GM21526 (cell line): ENCODE measurements at regions not wholly inside any gene's neighbourhood (a gene's known extent, or its start where the extent isn't known, plus 50 kb on each side); places are given as distances from the start of the nearest gene placed in this dataset.

Experiments used
- ATAC-seq: cut with Tn5 transposase; IDR thresholded peaks from one replicate; pipeline ENCODE4 v1.9.1; 2021; ENCODE audit warnings: moderate library complexity; ENCODE audit not compliant: unreplicated experiment, low FRiP score

DNA sequence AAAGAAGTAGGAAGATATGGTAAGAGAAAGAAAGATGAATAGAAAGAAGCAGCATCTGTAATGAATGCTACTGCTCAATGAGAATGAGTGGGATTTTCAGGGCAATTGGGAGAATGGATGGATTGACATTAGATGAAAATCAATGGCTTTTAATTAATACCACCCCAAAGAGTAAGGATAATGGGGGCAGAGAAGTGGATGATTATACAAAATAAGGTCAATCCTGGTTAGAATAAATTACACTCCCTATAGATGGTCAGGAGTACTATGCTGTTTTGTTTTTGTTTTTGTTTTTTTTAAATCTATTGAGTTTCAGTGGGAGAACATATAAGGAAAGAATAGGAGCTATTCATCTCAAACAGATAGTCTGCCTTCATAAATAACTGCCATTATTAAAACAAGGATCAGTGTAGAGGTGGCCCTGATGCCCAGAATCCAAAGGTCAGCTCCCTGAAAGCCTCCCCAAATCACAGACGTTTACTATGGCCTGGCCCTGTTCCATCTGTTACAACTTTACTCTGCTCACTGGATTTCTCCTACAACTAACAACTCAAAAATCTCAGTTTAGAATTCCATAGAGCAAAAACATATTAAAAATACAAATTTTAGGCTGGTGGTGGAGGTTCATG, 535.4 kb upstream of the NRSN1 start:
- no peak for ATAC-seq

DNA sequence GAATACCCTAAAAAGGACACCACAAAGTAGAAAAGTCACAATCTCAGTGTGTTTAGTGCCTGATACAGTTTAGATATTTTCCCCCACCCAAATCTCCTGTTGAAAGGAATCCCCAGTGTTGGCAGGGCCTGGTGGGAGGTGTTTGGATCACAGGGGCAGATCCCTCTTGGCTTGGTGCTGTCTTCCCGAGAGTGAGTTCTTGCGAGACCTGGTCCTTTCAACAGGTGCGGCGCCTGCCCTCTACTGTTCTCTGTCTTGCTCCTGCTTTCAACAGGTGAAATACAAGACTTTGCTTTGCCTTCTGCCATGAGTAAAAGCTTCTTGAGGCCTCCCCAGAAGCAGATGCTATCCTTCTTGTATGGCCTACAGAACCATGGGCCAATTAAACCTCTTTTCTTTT, 534.3 kb upstream of the NRSN1 start:
- no peak for ATAC-seq

DNA sequence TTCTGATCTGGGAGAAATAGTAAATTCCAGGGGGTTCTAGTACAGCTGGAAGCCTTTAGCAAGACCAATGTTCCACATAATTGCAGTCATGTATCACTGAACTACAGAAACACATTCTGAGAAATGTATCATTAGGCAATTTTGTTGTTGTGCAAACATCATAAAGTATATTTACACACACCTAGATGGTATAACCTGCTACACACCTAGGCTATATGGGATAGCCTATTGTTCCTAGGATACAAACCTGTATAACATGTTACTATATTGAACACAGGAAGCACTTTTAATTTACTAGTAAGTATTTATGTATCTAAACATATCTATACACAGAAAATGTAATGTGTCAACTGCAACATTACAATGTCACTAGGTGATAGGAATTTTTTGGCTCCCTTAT, 525.9 kb upstream of the NRSN1 start:
- ATAC-seq: no peak

DNA sequence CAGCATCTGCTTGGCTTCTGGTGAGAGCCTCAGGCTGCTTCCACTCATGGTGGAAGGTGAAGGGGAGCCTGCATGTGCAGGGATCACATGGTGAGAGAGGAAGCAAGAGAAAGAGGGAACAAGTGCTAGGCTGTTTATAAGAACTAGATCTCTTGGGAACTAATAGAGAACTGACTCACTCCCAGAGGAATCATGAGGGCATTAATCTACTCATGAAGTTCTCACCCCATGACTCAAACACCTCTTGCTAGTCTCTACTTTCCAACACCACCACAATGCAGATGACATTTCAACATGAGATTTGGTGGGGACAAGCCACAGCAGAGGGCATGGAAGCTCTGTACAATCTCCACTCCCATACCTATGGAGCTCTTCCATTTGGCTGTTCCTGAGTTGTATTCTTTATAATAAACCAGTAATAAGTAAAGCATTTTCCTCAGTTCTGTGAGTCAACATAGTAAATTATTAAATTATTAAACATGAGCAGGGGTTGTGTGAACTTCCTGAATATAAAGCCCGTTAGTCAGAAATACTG, 524.1 kb upstream of the NRSN1 start:
- no peak for ATAC-seq

DNA sequence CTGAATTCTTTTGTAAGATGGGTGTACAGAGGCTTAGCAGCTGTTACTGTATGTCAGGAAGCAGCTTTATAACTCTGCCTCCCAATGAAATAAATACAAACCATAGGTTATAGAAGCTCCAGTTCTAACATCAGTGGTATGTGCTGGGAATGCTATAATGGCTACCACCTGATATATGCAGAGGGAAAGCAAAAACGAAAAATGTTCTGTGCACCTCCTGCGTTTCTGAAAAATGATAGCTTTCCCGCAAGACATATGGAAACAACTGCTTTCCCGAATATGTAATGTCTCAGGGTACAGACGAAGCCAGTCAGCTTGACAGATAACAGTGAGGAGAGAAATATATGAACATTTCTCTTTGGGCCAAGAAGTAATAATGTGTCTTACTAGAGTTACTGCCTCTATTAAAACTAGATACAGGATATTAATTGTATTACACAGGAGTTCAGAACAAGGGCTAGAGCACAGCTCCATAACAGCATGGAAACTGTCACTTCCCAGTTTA, 517.0 kb upstream of the NRSN1 start:
- ATAC-seq: no peak

DNA sequence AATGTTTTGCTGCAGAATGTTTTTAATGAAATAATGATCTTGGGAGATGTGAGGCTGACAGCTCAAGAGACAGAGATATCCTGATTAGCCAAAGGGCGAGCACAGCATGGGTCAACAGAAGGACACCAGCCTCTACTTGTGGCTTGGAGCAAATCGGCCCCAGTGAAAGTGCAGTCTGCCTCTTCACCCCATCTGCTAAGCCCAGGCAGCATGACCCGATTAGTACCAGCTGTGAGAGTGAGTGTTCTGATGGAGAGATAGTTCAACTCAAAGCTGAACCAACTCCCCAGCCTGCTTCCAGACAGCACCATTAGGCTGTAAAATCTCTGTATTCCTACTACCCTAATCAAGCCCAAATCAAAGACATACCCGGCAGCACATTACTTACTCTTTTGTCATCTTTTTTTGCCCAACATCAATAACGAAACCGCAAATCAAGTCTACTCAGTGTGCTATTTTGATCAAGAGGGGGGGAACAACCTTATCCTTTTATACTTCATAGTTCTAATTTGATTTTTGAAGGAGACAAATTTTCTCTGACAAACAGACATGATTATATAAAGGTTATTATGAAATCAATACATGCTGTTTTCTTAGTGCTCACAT, 514.1 kb upstream of the NRSN1 start:
- no peak for ATAC-seq

DNA sequence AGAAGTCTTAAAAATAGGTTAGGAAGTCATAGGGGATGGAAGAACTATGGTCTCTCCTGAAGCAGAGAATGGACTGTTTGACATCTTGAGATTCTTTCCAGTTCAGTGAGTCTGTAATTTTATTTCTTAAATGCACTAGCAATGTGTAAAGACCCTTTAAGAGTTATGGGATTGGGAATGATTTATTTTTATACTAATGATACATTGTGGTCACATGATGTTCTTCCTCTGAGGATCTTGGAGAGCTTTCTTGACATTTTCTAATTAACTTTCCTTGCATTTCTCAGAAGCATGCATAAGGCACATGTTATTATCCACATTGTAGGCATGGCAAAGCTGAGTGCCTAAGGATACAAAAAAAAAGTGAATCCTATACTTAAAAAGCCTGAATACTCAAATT, 507.6 kb upstream of the NRSN1 start:
- no peak for ATAC-seq

DNA sequence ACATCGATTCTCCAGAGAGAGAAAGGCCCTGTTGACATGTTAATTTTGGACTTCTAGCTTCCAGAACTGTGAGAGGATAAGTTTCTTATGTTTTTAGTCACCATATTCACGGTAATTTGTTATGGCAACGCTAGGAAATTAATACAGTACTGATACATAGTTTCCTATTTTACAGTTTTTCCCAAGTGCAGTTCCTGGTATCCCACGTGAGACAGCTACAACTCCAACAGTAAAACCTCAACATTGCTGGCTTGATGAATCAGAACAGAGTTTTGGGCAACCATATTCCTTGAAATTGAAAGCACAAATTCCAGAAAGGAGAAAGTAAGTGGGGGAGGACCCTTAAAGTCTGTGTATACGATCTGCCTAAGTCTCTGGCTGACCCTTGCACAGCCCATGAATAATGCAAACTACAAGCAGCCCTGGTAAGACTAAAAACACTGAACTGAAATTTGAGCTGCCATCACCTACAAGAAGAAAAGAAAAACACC, 505.1 kb upstream of the NRSN1 start:
- no peak for ATAC-seq

DNA sequence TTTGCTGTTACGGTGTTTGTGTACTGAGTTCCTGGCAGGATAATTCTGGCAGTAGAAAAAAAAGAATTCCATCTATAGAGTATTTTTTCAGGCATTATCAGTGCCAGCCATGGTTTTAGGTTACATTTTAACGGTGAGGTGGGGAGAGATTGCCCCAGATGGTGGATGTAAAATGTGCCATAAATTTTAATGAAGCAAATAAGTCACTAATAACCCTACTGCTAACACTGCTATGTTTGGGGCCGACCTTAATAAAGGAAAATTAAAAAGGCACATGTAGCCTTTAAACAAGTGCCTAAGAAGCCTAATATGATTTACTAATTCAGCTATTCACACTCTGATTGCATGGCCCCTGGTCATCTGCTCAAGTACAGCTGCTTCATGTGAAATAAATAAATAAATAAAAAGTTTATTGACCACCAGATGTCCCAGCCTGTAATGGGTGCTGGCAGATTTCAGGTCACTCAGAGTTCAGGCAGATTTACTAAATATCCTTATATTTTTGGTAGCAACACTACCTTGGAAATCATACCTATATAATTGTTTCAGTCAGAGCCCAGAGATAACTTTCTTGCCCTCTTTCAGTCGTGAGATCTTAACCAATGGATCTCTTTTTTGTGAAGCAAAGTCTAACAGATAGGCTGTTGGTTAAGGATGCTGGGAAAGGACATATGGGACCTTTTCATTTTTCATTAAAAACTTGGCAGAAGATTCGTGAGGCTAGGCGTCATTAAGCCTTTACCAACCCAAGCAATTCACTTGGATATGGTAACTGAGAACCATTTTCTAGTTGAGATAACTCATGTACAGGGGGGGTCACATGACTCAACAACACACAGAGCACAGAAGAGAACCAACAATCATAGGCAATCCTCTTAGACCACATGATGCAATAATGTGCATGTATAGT, 495.0 kb upstream of the NRSN1 start:
- ATAC-seq: no peak

DNA sequence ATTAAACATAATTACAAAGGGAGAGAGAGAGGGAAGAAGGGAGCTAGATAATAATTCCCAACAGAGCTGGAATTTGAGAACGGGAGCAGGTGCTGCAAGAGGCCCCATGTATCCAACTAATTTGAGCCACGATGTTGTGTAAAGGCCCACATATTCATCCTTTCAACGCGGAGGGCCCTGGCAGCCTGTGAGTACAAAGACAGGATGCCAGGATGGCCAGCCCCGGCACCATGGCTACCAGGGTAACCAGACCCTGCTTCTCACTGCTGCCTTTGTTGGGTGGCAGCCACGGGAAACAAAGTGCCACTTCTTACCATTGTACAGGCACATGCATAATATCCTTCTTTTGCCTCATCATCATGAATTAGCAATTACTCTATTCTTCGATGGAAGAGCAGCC, 492.0 kb upstream of the NRSN1 start:
- no peak for ATAC-seq

DNA sequence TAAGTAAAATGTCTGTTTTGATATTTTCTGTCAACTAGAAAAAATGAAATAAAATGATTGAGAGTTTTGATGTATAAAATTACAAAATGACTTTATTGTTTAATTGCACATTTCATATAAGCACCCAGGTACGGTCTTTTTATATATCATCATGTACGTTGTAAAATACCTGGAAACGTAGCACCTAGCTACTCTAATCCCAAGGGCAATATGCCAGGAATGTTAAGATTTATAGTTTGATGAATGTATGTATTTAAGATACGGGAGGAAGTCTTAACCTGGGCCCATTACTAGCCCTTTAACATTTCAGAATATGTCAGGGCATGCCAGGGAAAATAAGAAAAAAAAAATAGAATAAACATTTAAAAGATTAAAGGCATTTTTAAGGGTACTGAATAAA, 490.9 kb upstream of the NRSN1 start:
- no peak for ATAC-seq

DNA sequence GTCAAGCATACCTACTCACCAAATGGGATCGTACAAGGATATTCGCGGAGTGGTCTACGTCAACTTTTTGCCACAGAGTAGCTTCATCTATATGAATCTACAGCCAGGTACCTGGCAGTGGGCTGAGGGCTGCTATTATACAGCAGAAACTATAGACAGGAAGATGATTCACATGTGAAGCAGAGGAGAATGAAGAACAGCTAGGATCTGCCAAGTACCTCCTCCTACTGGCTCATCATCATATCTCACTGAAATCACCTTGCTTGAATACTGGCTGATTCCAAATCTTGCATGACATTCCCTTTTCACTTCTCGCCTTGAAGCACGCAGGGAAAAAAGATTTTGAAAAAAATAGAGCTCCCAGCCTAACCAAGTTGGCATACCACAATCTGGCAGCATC, 488.7 kb upstream of the NRSN1 start:
- no peak for ATAC-seq

DNA sequence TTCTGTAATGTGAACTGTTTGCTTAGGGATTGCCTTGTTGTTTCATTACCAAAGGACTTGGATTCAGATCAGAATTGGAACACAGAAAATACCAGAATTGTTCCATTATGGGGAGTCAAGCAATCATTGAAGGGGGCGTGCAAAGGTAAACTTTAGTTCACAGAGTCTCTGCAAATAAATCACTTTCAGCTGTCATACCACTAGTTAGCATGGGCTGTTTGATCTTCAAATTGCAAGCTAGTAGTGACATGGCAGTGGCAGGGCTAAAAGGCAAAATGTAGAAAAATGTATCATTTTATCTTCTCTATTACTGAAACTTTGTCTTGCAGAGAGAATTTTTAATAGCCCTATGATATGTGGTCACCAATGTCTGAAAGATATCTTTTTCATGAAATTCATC, 483.2 kb upstream of the NRSN1 start:
- ATAC-seq: no peak

DNA sequence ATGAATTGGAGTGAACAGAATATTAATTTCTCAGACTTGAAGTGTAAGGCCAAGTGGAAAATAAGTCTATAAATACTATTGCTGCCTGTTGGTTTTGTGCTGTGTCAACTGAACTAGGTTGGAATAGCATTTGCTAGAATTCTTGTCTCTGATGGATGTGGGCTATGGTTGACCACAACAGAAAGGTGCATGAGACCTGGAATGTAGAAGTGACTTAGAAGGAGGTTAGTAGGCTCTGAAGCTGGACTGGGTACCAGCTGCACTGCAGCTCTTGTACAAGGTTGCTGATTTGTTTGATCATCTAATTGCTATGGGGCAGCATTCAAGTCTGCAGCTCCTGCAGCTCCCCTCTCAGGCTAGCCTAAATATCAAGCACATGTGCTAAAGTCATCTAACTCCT, 479.0 kb upstream of the NRSN1 start:
- no peak for ATAC-seq

DNA sequence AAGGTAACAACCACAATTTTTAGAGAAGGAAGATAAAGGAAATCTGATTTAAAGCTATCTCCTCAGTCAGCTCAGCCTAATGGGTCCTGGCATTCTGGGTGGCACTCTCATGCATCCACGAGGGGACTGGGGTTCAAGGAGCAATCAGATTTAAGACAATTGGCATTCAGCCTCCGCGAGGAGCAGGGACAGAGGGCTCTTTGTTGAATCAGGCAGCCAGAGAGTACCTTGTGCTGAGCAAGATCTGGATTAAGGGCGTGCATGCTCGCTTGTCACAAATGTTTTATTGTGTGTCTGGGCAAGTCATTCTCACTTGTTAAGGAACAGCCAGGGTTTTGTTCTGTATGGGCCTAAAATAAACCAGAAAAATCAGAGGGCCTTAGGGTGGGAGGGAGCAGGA, 475.3 kb upstream of the NRSN1 start:
- no peak for ATAC-seq

DNA sequence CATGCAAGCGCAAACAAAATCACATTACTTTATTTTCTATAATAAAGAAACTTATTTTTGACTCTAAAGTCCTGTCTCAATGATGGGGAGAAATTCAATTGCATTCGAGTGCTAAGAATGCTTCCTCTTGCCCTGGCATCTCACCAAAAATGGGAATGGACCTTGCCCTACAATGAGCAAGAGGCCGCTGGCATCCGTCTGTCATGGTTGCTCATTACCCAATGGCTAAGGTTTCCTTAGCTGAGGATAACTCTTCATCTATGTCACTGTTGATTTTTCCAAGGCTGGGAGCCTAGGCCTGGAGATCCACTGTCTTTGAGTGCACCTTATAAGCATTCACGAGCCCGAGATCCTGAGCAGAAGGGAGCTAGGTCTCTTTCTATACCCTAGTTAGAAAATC, 471.3 kb upstream of the NRSN1 start:
- no peak for ATAC-seq

DNA sequence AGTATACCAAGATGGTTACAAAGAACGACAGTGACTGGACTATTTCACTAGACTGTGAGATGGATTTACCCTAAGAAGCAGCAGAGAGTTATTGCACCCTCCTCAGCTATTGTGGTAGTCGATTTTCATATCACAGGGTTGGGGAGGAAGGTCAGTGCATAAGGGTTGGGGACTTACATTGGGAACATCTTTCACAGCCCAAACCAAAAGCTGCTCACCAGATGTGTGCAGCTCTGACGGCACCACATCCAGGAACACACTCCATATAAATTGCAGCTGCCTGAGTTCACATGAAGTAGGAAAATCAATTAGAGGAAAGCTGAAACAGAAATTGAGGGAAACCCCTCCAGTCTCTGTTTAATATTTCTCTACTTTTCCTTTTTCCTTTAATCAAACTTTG, 470.5 kb upstream of the NRSN1 start:
- ATAC-seq: no peak

DNA sequence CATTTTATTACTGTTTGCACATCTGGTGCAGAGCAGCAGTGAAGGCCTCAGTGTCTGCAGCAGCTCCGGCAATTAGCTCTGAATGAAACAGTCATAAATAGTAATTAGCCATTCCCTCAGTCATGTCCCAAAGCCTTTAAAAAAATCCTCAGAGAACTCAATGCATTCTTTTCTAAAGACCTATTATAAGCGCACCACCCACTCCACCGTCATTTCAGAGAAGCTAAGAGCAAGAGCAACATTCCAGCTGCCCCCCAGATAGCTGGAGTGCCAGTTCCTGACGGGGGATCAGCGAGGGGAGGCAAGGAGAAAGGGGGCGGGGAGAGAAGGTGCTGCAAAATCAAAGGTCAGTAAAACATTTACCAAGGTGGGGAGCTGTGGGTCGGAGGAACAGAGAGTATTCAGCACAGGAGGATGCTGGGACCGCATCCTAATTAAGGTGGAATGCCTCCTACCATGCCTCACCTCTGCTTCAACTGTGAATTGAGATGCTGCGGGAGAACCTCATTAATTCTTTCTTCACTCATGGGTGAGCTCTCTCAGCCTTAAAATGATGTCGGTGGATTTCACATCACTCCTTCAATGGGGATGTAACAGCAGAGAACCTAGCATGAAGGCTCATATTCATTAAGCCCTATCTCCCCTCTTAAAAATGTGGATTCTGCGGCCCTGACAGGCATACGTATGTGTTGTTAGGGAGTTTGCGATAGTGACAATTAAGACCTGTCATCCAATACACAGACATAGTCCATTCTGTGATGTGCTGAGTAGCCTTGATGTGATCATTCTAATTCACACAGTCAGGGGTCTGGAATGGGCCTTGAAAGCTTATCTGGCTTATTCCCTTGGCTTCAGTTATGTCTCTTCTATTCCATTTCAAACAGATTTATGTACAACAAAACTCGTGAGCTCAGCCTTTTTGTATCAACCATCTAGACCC, 469.5 kb upstream of the NRSN1 start:
- no peak for ATAC-seq

DNA sequence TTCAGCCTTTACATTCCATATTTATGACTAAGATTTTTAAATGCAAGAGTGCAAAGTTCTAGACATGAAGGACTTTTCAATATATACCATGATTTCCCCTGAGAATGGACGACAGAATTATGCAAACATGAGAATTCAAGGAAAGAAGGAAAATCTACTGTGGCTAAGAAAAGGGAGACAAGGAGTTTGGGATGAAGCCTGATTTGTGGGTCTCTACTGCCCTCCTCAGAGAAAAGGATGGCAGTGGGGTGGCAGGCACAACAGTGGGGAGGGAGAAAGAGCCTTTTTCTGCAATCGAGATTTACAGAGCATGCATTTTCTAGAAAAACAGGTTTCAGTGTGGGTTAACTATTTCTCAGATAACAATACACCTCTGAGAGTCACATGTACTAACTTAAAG, 466.9 kb upstream of the NRSN1 start:
- no peak for ATAC-seq

DNA sequence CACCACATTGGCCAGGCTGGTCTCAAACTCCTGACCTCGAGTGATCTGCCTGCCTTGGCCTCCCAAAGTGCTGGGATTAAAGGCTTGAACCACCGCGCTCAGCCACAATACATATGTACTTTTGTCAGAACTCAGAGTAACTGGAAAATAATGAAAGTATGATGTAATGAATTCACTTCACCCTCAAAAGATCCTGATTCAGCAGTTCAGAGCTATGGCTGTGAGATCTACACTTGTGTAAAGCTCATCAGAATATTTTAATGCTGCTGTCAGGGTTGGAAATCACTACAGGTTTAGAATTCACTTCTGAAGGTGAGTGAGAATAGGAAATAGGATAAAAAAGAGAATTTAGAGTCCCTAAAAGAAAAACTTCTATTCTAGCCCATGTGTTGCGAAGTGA, 464.5 kb upstream of the NRSN1 start:
- no peak for ATAC-seq
